IPS DF 4.7 (cell line): ENCODE measurements at regions not wholly inside any gene's neighbourhood (a gene's known extent, or its start where the extent isn't known, plus 50 kb on each side); places are given as distances from the start of the nearest gene placed in this dataset.
"Not testable (repeated sequence)": the region's sequence is repeated elsewhere in the genome, so short reads cannot be mapped to it uniquely, and the experiment has no call there.

Experiments used
- DNase-seq: peaks from one replicate; pipeline ENCODE4 v3.0.0-alpha.2; 2013; ENCODE audit warnings: low spot score; ENCODE audit errors: extremely low read depth

GRCh38 chr6:106748547-106749207, 119.3 kb downstream of the QRSL1 start:
- peak; percentile 22 for DNase-seq

- no peak for DNase-seq
These were observed 117.8 kb downstream of the QRSL1 start for GRCh38 chr6:106747139-106747538.

GRCh38 chr6:106746652-106747051, 117.3 kb downstream of the QRSL1 start:
- DNase-seq: no peak

- no peak for DNase-seq
These were observed 116.6 kb downstream of the QRSL1 start for GRCh38 chr6:106745824-106746582.

- DNase-seq: no peak
These were observed 115.9 kb downstream of the QRSL1 start for GRCh38 chr6:106745197-106745770.

- DNase-seq: no peak
These were observed 115.4 kb downstream of the QRSL1 start for GRCh38 chr6:106744781-106745180.

- not testable (repeated sequence) for DNase-seq
These were observed 114.7 kb downstream of the QRSL1 start for GRCh38 chr6:106744029-106744428.

- no peak for DNase-seq
These were observed 114.2 kb downstream of the QRSL1 start for GRCh38 chr6:106743612-106744011.

- no peak for DNase-seq
These were observed 110.9 kb downstream of the QRSL1 start for GRCh38 chr6:106740287-106740686.

- DNase-seq: no peak
These were observed 110.0 kb downstream of the QRSL1 start for GRCh38 chr6:106739387-106739786.

- no peak for DNase-seq
These were observed 107.1 kb downstream of the QRSL1 start for GRCh38 chr6:106736502-106736901.

- DNase-seq: no peak
These were observed 106.5 kb downstream of the QRSL1 start for GRCh38 chr6:106735828-106736227.

GRCh38 chr6:106735136-106735633, 105.8 kb downstream of the QRSL1 start:
- no peak for DNase-seq

- no peak for DNase-seq
These were observed 104.0 kb downstream of the QRSL1 start for GRCh38 chr6:106733386-106733785.

- DNase-seq: no peak
These were observed 103.1 kb downstream of the QRSL1 start for GRCh38 chr6:106732376-106732940.

- no peak for DNase-seq
These were observed 102.4 kb downstream of the QRSL1 start for GRCh38 chr6:106731843-106732160.

GRCh38 chr6:106731144-106731842, 101.9 kb downstream of the QRSL1 start:
- no peak for DNase-seq

- no peak for DNase-seq
These were observed 101.3 kb downstream of the QRSL1 start for GRCh38 chr6:106730718-106731117.

- DNase-seq: no peak
These were observed 100.9 kb downstream of the QRSL1 start for GRCh38 chr6:106730264-106730663.

GRCh38 chr6:106729841-106730240, 100.5 kb downstream of the QRSL1 start:
- DNase-seq: no peak

- no peak for DNase-seq
These were observed 99.0 kb downstream of the QRSL1 start for GRCh38 chr6:106728296-106728870.
